ENCODE measurements at regions not wholly inside any gene's neighbourhood (a gene's known extent, or its start where the extent isn't known, plus 50 kb on each side); places are given as distances from the start of the nearest gene placed in this dataset.

DNA sequence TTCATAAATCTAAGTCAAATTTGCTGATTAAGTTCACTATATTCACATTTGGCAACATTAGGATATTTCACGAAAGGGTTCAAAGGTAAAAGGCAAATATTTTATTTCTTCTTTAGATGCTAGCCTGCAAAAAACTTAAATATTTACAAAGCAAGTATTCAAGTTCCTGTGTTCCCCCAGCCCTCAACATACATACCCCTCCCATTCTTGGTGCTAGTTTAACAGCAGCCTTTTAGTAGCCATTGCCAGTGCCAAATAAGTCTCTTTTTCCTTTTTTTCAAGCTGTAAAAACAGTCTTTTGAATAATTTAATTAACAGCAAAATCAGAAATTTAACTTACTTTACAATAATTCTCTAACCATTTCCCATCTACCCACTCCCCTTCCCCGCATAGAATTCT lies 288.5 kb upstream of the TMEM161B start:
- Histone ChIP-seq H2AFZ (ENCODE audit: low read depth, low read length) (no peak overlapping the region), H3K4me1 (ENCODE audit: insufficient read depth, low read length) (peaks cover 14% of the 10 kb centered on the region), H3K27me3 (ENCODE audit: insufficient read depth, low read length) (no peaks in the 10 kb centered on the region), H4K20me1 (ENCODE audit: insufficient read depth, low read length) (no peaks in the 10 kb centered on the region), H3K36me3 (ENCODE audit: insufficient read depth, low read length) (no peaks in the 10 kb centered on the region), H3K4me3 (ENCODE audit: insufficient read depth, low read depth, low read length) (no peak overlapping the region), H3K79me2 (ENCODE audit: insufficient read depth, low read length) (no peaks in the 10 kb centered on the region), H3K4me2 (ENCODE audit: low read length) (no peak overlapping the region), H3K9me3 (ENCODE audit: insufficient read depth, low read depth, low read length) (no peaks in the 10 kb centered on the region), H3K27ac (ENCODE audit: low read depth, low read length) (no peak overlapping the region), H3K9ac (ENCODE audit: low read length) (no peak overlapping the region)
- H3K9me3 Mint-ChIP-seq (ENCODE audit: unreplicated experiment) = peaks cover 7% of the 10 kb centered on the region
- TF ChIP-seq EZH2 (IDR thresholded peaks at IDR 0.05; ENCODE audit: insufficient read depth, low read length) = no peak
- TF ChIP-seq, protein P1, sequence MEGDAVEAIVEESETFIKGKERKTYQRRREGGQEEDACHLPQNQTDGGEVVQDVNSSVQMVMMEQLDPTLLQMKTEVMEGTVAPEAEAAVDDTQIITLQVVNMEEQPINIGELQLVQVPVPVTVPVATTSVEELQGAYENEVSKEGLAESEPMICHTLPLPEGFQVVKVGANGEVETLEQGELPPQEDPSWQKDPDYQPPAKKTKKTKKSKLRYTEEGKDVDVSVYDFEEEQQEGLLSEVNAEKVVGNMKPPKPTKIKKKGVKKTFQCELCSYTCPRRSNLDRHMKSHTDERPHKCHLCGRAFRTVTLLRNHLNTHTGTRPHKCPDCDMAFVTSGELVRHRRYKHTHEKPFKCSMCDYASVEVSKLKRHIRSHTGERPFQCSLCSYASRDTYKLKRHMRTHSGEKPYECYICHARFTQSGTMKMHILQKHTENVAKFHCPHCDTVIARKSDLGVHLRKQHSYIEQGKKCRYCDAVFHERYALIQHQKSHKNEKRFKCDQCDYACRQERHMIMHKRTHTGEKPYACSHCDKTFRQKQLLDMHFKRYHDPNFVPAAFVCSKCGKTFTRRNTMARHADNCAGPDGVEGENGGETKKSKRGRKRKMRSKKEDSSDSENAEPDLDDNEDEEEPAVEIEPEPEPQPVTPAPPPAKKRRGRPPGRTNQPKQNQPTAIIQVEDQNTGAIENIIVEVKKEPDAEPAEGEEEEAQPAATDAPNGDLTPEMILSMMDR (IDR thresholded peaks at IDR 0.05; ENCODE audit: insufficient read depth, low read depth, low read length) = no peak
- FAIRE-seq (no peak), DNase-seq (ENCODE audit: low read depth) (no peak)
- no peak overlapping the region for H3K27ac Mint-ChIP-seq (ENCODE audit: unreplicated experiment)
- no peaks in the 10 kb centered on the region for H3K27me3 Mint-ChIP-seq (ENCODE audit: low read depth, unreplicated experiment)
- H3K36me3 Mint-ChIP-seq (ENCODE audit: low read depth, unreplicated experiment) = no peaks in the 10 kb centered on the region
- no peak overlapping the region for H3K4me3 Mint-ChIP-seq (ENCODE audit: unreplicated experiment)
- peaks cover 12% of the 10 kb centered on the region for H3K4me1 Mint-ChIP-seq (ENCODE audit: low read depth, unreplicated experiment)

DNA sequence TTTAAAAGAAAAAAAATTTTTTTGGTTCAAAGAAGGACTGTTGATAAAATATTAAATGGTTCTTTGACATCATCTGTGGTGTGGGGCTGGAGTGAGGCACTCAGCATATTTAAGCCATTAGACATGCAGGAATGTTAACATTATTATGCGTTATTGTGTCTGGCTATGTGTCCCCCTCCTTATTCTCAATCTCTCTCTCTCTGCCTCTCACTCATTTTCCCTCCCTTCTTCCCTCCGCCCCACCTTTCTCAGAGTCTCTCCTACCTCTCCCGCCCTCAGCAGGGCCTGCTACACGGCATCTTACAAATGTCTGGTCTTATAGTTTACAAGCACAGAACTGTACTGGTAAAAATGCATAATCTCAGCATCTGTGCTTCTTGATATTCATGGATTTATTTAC lies 287.8 kb upstream of the TMEM161B start:
- H3K27ac ChIP-seq (ENCODE audit: low read depth, low read length) = no peak overlapping the region
- no peaks in the 10 kb centered on the region for H3K79me2 ChIP-seq (ENCODE audit: insufficient read depth, low read length)
- peaks cover 14% of the 10 kb centered on the region for H3K4me1 ChIP-seq (ENCODE audit: insufficient read depth, low read length)
- Mint-ChIP-seq H3K4me3 (ENCODE audit: unreplicated experiment) (no peak overlapping the region), H3K27me3 (ENCODE audit: low read depth, unreplicated experiment) (peaks cover 3% of the 10 kb centered on the region), H3K9me3 (ENCODE audit: unreplicated experiment) (peaks cover 6% of the 10 kb centered on the region), H3K27ac (ENCODE audit: unreplicated experiment) (no peak overlapping the region), H3K36me3 (ENCODE audit: low read depth, unreplicated experiment) (no peaks in the 10 kb centered on the region), H3K4me1 (ENCODE audit: low read depth, unreplicated experiment) (peaks cover 12% of the 10 kb centered on the region)
- peak; percentile 71 for DNase-seq (ENCODE audit: low read depth)
- H3K4me2 ChIP-seq (ENCODE audit: low read length) = peak overlapping the region; percentile 54
- H3K9ac ChIP-seq (ENCODE audit: low read length) = no peak overlapping the region
- no peaks in the 10 kb centered on the region for H4K20me1 ChIP-seq (ENCODE audit: insufficient read depth, low read length)
- H3K36me3 ChIP-seq (ENCODE audit: insufficient read depth, low read length) = no peaks in the 10 kb centered on the region
- no peak for FAIRE-seq
- no peaks in the 10 kb centered on the region for H3K27me3 ChIP-seq (ENCODE audit: insufficient read depth, low read length)
- H3K9me3 ChIP-seq (ENCODE audit: insufficient read depth, low read depth, low read length) = no peaks in the 10 kb centered on the region
- no peak for TF ChIP-seq EZH2 (IDR thresholded peaks at IDR 0.05; ENCODE audit: insufficient read depth, low read length)
- TF ChIP-seq, protein P1 (IDR thresholded peaks at IDR 0.05; ENCODE audit: insufficient read depth, low read depth, low read length) = no peak
- no peak overlapping the region for H2AFZ ChIP-seq (ENCODE audit: low read depth, low read length)
- H3K4me3 ChIP-seq (ENCODE audit: insufficient read depth, low read depth, low read length) = no peak overlapping the region

DNA sequence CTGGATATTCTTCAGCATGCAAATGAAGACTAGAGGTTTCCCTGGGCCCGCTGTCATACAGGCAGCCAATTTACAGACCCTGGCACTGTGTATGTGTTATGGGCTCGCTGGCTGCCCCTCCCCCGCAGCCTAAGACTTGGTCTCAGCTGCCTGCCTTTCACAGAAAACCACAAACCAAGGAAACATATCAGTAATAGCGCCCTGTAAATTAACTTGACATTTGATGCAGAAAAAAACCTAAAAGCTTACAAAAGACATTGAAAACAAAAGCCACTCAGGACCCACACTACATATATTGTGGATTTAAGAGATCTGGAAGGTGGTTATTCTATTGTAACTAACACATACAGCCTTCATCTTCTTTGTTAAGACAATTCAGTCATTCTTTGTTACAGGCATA lies 287.0 kb upstream of the TMEM161B start:
- no peaks in the 10 kb centered on the region for H3K36me3 ChIP-seq (ENCODE audit: insufficient read depth, low read length)

More for the DNA sequence above, 287.0 kb upstream of the TMEM161B start:
- FAIRE-seq (no peak), DNase-seq (ENCODE audit: low read depth) (peak; percentile 19)
- no peaks in the 10 kb centered on the region for H4K20me1 ChIP-seq (ENCODE audit: insufficient read depth, low read length)
- Mint-ChIP-seq H3K36me3 (ENCODE audit: low read depth, unreplicated experiment) (no peaks in the 10 kb centered on the region), H3K4me1 (ENCODE audit: low read depth, unreplicated experiment) (peaks cover 12% of the 10 kb centered on the region), H3K27me3 (ENCODE audit: low read depth, unreplicated experiment) (peaks cover 3% of the 10 kb centered on the region), H3K27ac (ENCODE audit: unreplicated experiment) (peak overlapping the region; percentile 72), H3K4me3 (ENCODE audit: unreplicated experiment) (peak overlapping the region; percentile 36), H3K9me3 (ENCODE audit: unreplicated experiment) (peaks cover 5% of the 10 kb centered on the region)
- H3K4me1 ChIP-seq (ENCODE audit: insufficient read depth, low read length) = peaks cover 14% of the 10 kb centered on the region
- no peaks in the 10 kb centered on the region for H3K27me3 ChIP-seq (ENCODE audit: insufficient read depth, low read length)
- peak overlapping the region; percentile 17 for H3K27ac ChIP-seq (ENCODE audit: low read depth, low read length)
- H3K4me2 ChIP-seq (ENCODE audit: low read length) = peak overlapping the region; percentile 54
- H3K79me2 ChIP-seq (ENCODE audit: insufficient read depth, low read length) = no peaks in the 10 kb centered on the region
- H3K4me3 ChIP-seq (ENCODE audit: insufficient read depth, low read depth, low read length) = no peak overlapping the region
- H3K9me3 ChIP-seq (ENCODE audit: insufficient read depth, low read depth, low read length) = no peaks in the 10 kb centered on the region
- TF ChIP-seq EZH2 (IDR thresholded peaks at IDR 0.05; ENCODE audit: insufficient read depth, low read length) = no peak
- TF ChIP-seq, protein P1 (IDR thresholded peaks at IDR 0.05; ENCODE audit: insufficient read depth, low read depth, low read length) = no peak
- H3K9ac ChIP-seq (ENCODE audit: low read length) = no peak overlapping the region
- peak overlapping the region; percentile 58 for H2AFZ ChIP-seq (ENCODE audit: low read depth, low read length)
